Epithelial cell of proximal tubule (primary cell): ENCODE measurements at regions not wholly inside any gene's neighbourhood (a gene's known extent, or its start where the extent isn't known, plus 50 kb on each side); places are given as distances from the start of the nearest gene placed in this dataset.

Experiments
- DNase-seq: peaks from one replicate; pipeline ENCODE4 v3.0.0-alpha.2; 2011; ENCODE audit warnings: low read depth
- H3K4me3 ChIP-seq: 2 replicates; pipeline ENCODE4 v1.5.1; 2011; ENCODE audit warnings: low read depth, mild to moderate bottlenecking, low read length
- TF ChIP-seq, protein P1 (sequence below): conservative IDR thresholded peaks from 2 replicates; pipeline ENCODE4 v1.5.1; 2012; ENCODE audit warnings: low read depth, mild to moderate bottlenecking, low read length

DNA sequence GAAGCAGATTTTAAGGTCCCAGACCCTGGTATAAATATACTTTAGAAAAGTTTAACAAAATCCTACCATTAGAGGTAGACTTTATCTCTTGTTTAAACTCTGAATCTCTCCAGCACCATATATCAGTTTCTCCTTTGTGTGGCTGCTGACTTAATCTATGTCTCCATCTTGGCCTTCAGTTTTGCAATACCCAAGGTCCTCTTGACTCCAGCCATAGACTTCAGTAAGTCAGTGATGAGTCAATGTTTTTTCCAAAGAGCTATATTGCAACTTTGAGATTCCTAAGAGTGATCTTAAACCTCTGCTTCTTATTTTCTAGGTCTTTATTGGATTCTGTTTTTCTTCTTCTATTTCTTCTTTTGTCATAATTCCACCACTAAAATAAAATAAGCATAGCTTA lies 50.8 kb upstream of the ADGRL3 start:
- TF ChIP-seq, protein P1, sequence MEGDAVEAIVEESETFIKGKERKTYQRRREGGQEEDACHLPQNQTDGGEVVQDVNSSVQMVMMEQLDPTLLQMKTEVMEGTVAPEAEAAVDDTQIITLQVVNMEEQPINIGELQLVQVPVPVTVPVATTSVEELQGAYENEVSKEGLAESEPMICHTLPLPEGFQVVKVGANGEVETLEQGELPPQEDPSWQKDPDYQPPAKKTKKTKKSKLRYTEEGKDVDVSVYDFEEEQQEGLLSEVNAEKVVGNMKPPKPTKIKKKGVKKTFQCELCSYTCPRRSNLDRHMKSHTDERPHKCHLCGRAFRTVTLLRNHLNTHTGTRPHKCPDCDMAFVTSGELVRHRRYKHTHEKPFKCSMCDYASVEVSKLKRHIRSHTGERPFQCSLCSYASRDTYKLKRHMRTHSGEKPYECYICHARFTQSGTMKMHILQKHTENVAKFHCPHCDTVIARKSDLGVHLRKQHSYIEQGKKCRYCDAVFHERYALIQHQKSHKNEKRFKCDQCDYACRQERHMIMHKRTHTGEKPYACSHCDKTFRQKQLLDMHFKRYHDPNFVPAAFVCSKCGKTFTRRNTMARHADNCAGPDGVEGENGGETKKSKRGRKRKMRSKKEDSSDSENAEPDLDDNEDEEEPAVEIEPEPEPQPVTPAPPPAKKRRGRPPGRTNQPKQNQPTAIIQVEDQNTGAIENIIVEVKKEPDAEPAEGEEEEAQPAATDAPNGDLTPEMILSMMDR, result no peak
- DNase-seq, result no peak
- no peak overlapping the region for H3K4me3 ChIP-seq
